ENCODE measurements at regions not wholly inside any gene's neighbourhood (a gene's known extent, or its start where the extent isn't known, plus 50 kb on each side); places are given as distances from the start of the nearest gene placed in this dataset.

DNA sequence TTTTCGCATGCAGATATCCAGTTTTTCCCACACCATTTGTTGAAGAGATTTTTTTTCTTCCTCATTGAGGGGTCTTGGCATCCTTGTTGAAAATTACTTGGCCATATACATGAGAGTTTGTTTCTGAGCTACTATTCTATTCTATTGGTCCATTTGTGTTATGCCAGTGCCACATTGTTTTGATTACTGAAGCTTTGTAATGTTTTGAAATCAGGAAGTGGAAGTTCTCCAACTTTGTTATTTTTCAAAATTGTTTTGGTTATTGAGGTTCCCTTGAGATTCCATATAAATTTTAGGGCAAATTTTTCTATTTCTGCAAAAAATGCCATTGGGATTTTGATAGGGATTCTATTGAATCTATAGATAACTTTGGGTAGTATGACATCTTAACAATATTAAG, 130.3 kb upstream of the PFN2 start:
- TF ChIP-seq, protein P1, sequence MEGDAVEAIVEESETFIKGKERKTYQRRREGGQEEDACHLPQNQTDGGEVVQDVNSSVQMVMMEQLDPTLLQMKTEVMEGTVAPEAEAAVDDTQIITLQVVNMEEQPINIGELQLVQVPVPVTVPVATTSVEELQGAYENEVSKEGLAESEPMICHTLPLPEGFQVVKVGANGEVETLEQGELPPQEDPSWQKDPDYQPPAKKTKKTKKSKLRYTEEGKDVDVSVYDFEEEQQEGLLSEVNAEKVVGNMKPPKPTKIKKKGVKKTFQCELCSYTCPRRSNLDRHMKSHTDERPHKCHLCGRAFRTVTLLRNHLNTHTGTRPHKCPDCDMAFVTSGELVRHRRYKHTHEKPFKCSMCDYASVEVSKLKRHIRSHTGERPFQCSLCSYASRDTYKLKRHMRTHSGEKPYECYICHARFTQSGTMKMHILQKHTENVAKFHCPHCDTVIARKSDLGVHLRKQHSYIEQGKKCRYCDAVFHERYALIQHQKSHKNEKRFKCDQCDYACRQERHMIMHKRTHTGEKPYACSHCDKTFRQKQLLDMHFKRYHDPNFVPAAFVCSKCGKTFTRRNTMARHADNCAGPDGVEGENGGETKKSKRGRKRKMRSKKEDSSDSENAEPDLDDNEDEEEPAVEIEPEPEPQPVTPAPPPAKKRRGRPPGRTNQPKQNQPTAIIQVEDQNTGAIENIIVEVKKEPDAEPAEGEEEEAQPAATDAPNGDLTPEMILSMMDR (conservative IDR thresholded peaks at IDR 0.05; ENCODE audit: low read depth, low read length): no peak
- no peak for DNase-seq (ENCODE audit: low read depth)
- no peak overlapping the region for H3K4me3 ChIP-seq (ENCODE audit: low read length)

DNA sequence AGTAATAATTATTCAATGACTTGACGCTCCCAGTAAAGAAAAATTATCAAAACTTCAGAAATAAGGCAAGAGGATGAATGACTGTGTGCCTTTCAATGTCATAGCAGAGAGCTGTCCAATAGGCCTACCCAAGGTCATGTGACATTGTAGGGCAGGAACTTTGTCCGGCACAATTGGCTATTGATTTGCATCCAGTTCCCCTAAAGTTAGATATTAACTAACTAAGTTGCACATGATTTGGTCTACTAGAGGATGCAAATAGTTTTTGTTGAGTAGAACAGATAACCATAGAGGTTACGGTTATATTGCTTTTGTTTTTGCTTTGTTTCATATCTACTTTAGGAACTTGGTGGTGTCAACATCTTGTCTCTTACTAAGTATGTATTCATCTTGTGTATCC, 127.9 kb upstream of the PFN2 start:
- no peak overlapping the region for H3K4me3 ChIP-seq (ENCODE audit: low read length)
- no peak for DNase-seq (ENCODE audit: low read depth)
- TF ChIP-seq, protein P1 (conservative IDR thresholded peaks at IDR 0.05; ENCODE audit: low read depth, low read length): no peak

DNA sequence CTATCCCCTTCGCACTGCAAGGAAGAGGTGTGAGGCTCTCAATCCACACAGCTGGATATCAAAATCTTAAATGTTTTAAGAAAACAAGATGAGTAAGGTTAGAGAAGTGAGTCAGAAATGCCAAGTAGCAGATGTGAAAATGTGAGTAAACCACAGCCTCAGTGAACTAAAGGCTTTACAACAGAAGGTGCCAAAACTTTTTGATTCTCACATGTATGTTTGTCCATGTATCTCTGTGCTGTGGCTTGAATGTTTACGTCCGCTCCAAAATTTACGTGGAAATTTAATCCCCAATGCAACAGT, 126.8 kb upstream of the PFN2 start:
- TF ChIP-seq, protein P1 (conservative IDR thresholded peaks at IDR 0.05; ENCODE audit: low read depth, low read length): no peak
- no peak for DNase-seq (ENCODE audit: low read depth)
- no peak overlapping the region for H3K4me3 ChIP-seq (ENCODE audit: low read length)

DNA sequence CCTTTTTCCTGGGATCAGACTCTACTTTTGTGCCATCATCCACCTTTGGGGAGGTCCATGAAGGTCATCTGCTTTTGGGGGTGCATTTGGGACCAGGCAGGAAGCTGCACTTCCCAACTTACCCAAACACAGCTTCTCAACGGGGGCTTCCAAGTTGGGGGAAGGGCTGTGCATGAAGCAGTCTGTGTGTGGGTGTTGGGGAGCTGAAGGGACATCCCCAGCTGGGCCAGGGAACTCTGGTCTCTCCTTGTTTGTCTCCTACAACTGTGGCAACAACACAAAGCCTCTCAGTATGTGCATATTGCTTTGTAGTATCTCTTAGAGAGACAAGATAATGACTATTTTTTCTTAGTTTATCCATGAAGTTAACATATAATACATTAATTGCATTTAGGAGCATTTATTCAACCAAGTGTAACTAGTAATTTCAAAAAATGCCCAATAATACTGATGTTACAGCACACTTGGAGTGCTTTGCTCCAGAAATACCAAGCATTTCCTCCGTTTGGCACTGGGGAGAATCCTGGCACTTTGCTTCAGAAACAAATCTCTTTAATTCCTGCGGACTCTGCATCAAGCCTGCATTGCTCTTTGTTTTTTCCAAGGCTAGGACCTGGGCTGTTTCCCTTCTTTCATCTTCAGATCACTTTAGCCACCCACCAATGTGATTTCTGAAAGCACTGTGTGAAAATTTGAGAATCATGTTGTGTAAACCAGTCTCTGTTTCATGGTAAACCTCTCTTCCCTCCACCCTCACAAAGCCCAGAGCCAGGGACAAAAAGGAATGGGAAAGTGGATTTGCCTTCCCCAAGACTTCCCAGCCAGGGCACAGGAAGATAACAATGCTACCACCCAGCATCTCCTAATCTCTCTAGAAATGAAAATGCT, 126.2 kb upstream of the PFN2 start:
- TF ChIP-seq, protein P1 (conservative IDR thresholded peaks at IDR 0.05; ENCODE audit: low read depth, low read length): no peak
- no peak for DNase-seq (ENCODE audit: low read depth)
- H3K4me3 ChIP-seq (ENCODE audit: low read length): no peak overlapping the region

DNA sequence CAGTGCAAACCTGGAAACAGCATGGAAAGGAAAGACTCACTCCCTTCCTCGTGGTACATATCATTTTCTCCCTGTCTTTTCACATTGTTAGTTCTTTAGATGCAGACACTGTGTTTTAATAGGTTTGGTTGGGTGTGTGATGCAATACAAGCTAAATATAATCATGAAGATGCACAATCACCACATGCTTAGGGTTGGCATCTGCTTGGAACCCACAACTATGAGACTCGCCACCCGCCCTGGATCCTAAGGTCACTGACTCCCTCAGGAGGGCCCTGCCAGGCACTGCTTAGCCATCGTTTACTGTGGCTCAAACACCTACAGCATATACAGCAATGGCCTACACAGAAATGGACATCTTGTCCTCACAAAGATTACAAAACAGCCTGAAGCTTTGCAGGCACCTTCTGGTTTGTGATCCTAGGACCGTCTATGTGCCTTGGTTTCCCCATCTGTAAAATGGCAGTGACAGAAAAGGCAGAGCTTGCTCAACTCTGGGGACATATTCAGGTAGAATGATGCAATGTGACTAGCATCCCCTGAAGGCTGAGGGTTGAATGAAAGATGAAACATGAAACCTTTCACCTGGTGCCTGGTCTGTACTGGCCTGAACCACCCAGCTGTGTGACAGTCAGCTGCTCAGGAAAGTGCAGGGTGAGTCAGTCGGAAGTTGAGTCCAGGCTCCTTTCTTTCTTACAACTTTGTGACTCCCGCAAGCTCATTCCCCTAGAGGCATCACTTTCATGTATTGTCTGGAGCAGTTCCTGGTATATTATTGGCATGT, 123.6 kb upstream of the PFN2 start:
- no peak for DNase-seq (ENCODE audit: low read depth)
- TF ChIP-seq, protein P1 (conservative IDR thresholded peaks at IDR 0.05; ENCODE audit: low read depth, low read length): no peak
- no peak overlapping the region for H3K4me3 ChIP-seq (ENCODE audit: low read length)

DNA sequence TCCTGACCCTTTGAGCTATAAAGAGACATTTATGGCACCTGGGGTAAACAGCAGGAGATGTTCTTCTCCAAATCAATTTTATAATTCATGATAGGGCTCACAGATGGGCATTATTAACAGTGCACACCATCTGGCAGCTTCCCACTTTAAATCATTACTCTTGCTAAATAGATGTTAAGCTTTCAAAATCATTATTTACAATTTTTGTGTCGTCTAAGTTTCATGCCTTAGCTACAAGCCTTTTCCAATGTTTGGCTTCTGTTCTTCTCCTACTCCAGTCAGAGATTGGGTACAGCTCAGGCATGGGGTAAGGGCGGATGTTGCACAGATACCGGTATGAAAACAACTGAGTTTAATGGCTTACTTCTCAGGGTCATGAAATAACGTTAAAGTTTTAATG, 120.9 kb upstream of the PFN2 start:
- DNase-seq (ENCODE audit: low read depth): no peak
- TF ChIP-seq, protein P1 (conservative IDR thresholded peaks at IDR 0.05; ENCODE audit: low read depth, low read length): no peak
- H3K4me3 ChIP-seq (ENCODE audit: low read length): no peak overlapping the region
